ENCODE measurements at regions not wholly inside any gene's neighbourhood (a gene's known extent, or its start where the extent isn't known, plus 50 kb on each side); places are given as distances from the start of the nearest gene placed in this dataset.

GRCh38 chr18:78735131-78736014 is 244.2 kb upstream of the SALL3 start:
- no peak overlapping the region for H2AFZ ChIP-seq (ENCODE audit: low read length)
- H3K79me2 ChIP-seq (ENCODE audit: insufficient read depth, low read length) = no peaks in the 10 kb centered on the region
- H3K36me3 ChIP-seq (replicated peaks in 1 of 2; ENCODE audit: control insufficient read depth in 1 of 2, insufficient read depth in 2 of 2, low read length in 2 of 2) = no peaks in the 10 kb centered on the region
- FAIRE-seq = no peak
- no peaks in the 10 kb centered on the region for H3K4me1 ChIP-seq (ENCODE audit: insufficient read depth, low read length)
- no peaks in the 10 kb centered on the region for H4K20me1 ChIP-seq (ENCODE audit: insufficient read depth, low read length)
- no peak overlapping the region for H3K9ac ChIP-seq (ENCODE audit: insufficient read depth, low read depth, low read length)
- H3K27me3 ChIP-seq (ENCODE audit: control insufficient read depth in 1 of 2, insufficient read depth in 2 of 2, low read length in 2 of 2) = peaks cover 3 to 43% of the 10 kb centered on the region in 2 experiments; a peak in 3 of 5 replicates
- H3K27ac ChIP-seq (ENCODE audit: extremely low read length, insufficient read depth, low read length) = no peak overlapping the region
- H3K9me3 ChIP-seq (ENCODE audit: low read length) = no peaks in the 10 kb centered on the region
- in situ Hi-C loops (cut with HindIII; ENCODE audit: extremely low pct_ligation_motif_present, low pct_unique_long_range_greater_than_20kb) (no loop called here), intact Hi-C loops (cut with micrococcal nuclease; ENCODE audit: unreplicated experiment) (no loop called here)
- no peak overlapping the region for H3K4me3 ChIP-seq (replicated peaks in 1 of 3; ENCODE audit: insufficient read depth in 1 of 3, low read depth in 2 of 3, low read length in 3 of 3)
- no TSS peak for BruUV-seq (replicated peaks)
- ATAC-seq = no peak
- CTCF ChIA-PET (ENCODE audit: low intra/inter-chr PET ratio, low total read pairs) = no interaction called here
- WGBS (ENCODE audit: low lambda C conversion rate) = 53% methylated on average over 27 of the region's 48 CpGs
- POLR2A ChIA-PET = no interaction called here
- DNase-seq (ENCODE audit: low spot score) = no peak
- no peak overlapping the region for H3K4me2 ChIP-seq (ENCODE audit: low read depth, low read length)
- TF ChIP-seq, protein P1, sequence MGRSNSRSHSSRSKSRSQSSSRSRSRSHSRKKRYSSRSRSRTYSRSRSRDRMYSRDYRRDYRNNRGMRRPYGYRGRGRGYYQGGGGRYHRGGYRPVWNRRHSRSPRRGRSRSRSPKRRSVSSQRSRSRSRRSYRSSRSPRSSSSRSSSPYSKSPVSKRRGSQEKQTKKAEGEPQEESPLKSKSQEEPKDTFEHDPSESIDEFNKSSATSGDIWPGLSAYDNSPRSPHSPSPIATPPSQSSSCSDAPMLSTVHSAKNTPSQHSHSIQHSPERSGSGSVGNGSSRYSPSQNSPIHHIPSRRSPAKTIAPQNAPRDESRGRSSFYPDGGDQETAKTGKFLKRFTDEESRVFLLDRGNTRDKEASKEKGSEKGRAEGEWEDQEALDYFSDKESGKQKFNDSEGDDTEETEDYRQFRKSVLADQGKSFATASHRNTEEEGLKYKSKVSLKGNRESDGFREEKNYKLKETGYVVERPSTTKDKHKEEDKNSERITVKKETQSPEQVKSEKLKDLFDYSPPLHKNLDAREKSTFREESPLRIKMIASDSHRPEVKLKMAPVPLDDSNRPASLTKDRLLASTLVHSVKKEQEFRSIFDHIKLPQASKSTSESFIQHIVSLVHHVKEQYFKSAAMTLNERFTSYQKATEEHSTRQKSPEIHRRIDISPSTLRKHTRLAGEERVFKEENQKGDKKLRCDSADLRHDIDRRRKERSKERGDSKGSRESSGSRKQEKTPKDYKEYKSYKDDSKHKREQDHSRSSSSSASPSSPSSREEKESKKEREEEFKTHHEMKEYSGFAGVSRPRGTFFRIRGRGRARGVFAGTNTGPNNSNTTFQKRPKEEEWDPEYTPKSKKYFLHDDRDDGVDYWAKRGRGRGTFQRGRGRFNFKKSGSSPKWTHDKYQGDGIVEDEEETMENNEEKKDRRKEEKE (IDR thresholded peaks at IDR 0.05) = no peak
- TF ChIP-seq TFE3 (CRISPR knock-in tag; IDR thresholded peaks at IDR 0.05) = no peak
- no peak for TF ChIP-seq ZNF674 (CRISPR knock-in tag; IDR thresholded peaks at IDR 0.05; ENCODE audit: low read depth)
- no peak for TF ChIP-seq TGIF2 (CRISPR knock-in tag; IDR thresholded peaks at IDR 0.05)
- TF ChIP-seq, protein P2, sequence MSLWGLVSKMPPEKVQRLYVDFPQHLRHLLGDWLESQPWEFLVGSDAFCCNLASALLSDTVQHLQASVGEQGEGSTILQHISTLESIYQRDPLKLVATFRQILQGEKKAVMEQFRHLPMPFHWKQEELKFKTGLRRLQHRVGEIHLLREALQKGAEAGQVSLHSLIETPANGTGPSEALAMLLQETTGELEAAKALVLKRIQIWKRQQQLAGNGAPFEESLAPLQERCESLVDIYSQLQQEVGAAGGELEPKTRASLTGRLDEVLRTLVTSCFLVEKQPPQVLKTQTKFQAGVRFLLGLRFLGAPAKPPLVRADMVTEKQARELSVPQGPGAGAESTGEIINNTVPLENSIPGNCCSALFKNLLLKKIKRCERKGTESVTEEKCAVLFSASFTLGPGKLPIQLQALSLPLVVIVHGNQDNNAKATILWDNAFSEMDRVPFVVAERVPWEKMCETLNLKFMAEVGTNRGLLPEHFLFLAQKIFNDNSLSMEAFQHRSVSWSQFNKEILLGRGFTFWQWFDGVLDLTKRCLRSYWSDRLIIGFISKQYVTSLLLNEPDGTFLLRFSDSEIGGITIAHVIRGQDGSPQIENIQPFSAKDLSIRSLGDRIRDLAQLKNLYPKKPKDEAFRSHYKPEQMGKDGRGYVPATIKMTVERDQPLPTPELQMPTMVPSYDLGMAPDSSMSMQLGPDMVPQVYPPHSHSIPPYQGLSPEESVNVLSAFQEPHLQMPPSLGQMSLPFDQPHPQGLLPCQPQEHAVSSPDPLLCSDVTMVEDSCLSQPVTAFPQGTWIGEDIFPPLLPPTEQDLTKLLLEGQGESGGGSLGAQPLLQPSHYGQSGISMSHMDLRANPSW (CRISPR knock-in tag; IDR thresholded peaks at IDR 0.05; ENCODE audit: borderline replicate concordance) = no peak
- TF ChIP-seq, protein P3, sequence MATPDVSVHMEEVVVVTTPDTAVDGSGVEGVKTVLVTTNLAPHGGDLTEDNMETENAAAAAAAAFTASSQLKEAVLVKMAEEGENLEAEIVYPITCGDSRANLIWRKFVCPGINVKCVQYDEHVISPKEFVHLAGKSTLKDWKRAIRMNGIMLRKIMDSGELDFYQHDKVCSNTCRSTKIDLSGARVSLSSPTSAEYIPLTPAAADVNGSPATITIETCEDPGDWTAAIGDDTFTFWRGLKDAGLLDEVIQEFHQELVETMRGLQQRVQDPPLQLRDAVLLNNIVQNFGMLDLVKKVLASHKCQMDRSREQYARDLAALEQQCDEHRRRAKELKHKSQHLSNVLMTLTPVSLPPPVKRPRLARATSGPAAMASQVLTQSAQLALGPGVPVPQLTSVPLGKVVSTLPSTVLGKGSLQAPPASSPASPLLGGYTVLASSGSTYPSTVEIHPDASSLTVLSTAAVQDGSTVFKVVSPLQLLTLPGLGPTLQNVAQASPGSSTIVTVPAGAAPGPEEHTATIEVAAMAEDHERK (CRISPR knock-in tag; IDR thresholded peaks at IDR 0.05; ENCODE audit: low read depth) = no peak
- no peak for TF ChIP-seq ZNF138 (CRISPR knock-in tag; IDR thresholded peaks at IDR 0.05; ENCODE audit: low read depth)
- no peak for TF ChIP-seq JUNB (CRISPR knock-in tag; IDR thresholded peaks at IDR 0.05; ENCODE audit: borderline replicate concordance)
- TF ChIP-seq ZNF296 (CRISPR knock-in tag; conservative IDR thresholded peaks at IDR 0.05) = no peak
- TF ChIP-seq ZFP82 (CRISPR knock-in tag; IDR thresholded peaks at IDR 0.05; ENCODE audit: borderline replicate concordance) = no peak
- TF ChIP-seq NAIF1 (CRISPR knock-in tag; IDR thresholded peaks at IDR 0.05; ENCODE audit: borderline replicate concordance) = no peak
- no peak for TF ChIP-seq DDIT3 (CRISPR knock-in tag; IDR thresholded peaks at IDR 0.05)

Data from HepG2 (cell line).